SW480 (cell line): ENCODE measurements at regions not wholly inside any gene's neighbourhood (a gene's known extent, or its start where the extent isn't known, plus 50 kb on each side); places are given as distances from the start of the nearest gene placed in this dataset.
"Not testable (repeated sequence)": the region's sequence is repeated elsewhere in the genome, so short reads cannot be mapped to it uniquely, and the experiment has no call there.

Experiments
- DNase-seq: peaks from one replicate; pipeline ENCODE4 v3.0.0-alpha.2; 2016; ENCODE audit warnings: low spot score

DNA sequence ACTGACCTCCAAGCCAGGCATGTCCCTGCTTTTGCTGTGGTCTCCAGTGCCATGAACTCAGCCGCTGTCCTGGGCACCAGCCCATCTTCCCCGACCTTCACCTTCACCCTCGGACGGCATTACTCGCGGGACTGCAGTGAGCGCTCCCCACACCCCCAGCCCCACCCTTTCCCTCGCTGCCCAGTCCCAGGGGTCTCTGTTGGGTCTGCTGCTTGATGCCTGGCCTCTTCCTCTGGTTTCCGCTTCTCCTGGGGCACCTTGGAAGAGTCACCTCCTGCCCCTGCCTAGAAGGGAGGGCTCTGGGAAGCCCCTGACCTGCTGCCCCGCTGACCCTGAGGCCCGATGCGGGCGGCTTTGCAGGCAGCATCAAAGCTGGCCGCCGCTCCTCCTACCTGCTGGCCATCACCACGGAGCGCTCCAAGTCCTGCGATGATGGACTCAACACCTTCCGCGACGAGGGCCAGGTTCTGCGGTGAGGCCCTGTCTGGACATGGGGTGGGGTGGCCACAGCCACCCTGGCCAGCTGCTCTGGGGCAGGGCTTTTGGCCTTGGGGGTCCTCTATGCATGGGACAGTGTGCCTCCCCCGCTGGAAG lies 102.3 kb downstream of the ZNF267 start:
- DNase-seq: not testable (repeated sequence)

GRCh38 chr16:31978463-31978862 lies 104.9 kb downstream of the ZNF267 start:
- not testable (repeated sequence) for DNase-seq

GRCh38 chr16:31981739-31982138 lies 108.1 kb downstream of the ZNF267 start:
- DNase-seq: not testable (repeated sequence)

- not testable (repeated sequence) for DNase-seq
These were observed 109.4 kb downstream of the ZNF267 start for GRCh38 chr16:31982986-31983385.

DNA sequence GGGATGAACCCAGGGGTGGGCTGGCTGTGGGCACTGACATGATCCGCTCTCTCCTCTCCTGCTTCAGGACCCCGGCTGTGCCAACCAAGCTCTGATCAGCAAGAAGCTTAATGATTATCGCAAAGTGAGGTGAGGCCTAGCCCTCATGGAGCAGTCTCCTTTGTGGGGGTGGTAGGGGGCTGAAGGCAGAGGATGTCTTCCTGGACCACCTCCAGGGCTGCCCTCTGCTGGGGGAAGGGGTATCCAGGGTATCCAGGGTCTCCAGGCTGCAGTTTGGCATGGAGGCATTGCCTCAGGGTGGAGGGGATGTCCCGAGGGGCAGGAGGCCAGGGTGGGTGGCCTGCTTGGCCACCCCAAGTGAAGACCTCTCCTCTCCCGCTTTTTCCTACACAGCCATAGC lies 110.1 kb downstream of the ZNF267 start:
- not testable (repeated sequence) for DNase-seq

DNA sequence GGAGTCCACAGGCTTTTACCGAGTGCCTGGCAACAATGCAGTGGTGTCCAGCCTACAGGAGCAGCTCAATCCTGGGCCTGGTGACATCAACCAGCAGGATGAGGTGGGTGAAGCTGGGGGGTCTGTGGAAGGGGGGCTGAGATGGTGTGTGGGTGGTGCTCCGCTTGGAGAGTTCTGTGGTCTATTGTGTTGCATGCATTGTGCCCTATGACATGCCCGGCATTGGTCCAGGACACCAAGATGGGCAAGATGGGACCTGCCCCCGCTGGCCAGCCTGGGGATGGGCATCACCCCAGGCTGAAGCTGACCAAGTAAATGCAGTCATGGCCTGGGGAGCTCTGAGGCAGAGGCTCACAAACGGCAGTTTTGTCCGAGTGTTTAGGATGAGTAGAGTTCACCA lies 113.3 kb downstream of the ZNF267 start:
- DNase-seq: not testable (repeated sequence)

DNA sequence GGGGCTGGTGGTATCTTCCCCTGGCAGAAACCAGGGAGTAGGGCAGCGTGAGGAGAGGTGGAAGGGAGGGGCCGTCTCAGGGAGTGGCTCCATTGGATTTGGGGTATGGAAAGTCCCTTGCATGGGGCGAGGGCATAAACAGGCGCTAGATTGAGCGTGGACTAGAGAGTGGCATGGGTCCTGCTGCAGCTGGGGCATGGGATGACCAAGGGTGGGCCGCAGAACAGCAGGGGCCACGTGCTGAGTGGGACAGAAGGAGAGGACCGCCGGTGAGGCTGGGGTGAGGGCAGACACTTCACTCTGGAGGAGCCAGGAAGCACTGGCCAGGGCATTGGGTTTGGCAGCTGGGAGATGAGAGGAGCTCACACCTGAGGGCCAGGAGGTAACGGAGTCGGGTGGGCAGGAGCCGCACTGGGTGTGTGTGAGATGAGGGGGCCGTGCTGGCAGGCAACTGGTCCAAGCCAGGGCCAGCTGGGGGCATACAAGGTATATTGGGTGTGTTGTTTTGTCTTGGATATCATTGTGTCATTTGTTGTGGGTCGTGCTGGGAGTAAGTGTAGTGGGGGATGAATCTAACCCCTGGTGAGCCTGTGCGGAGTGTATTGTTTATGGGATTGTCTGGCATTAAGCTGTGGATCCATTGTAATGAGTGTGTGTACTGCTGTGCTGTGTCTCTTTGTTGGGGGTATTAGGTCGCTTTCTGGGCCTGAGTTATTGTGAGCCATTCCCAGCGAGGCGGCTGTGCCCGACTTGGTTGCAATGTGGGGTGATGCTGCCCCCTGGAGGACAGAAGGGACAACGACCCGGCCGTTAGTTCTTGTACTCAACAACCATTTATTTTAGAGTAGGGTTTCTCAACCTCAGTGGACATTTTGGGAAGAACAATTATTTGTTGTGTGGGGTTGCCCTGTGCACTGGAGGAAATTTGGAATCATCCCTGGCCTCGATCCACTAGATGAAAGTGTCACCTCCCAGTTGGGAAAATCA lies 115.3 kb downstream of the ZNF267 start:
- not testable (repeated sequence) for DNase-seq

DNA sequence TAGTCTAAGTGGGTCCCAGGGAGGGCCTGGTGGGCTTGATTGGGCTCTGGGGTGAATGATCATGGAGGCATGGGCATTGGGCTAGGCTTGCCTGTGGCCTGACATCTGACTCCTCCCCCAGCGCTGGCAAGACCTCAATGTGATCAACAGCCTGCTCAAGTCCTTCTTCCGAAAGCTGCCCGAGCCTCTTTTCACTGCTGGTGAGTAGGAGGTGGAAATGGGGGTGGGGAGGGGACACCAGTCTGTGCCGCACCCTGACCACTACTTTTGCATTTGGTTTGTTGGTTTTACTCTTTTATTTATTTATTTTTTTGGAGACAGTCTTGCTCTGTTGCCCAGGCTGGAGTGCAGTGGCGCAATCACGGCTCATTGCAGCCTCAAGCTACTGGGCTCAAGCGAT lies 116.7 kb downstream of the ZNF267 start:
- not testable (repeated sequence) for DNase-seq

- DNase-seq: not testable (repeated sequence)
These were observed 117.4 kb downstream of the ZNF267 start for GRCh38 chr16:31990980-31991379.

DNA sequence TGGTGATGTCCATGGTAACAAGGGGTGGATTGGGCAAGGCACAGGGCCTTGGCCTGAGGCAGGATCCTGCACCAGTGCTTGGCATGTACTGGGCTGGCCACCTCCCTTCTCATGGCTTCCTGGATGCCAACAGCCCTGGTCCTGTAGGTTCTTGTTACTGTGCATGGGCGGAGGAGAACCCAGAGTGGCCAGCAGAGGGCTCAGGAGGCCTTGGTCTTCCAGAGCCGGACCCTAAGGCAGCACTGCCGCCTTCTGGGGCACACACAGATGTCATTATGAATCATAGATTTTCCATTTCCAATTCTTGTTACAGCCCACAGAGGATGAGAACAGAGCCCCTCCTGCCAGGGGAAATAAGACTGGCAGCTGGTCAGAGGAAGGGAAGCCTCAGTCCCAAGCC lies 122.7 kb downstream of the ZNF267 start:
- DNase-seq: not testable (repeated sequence)

DNA sequence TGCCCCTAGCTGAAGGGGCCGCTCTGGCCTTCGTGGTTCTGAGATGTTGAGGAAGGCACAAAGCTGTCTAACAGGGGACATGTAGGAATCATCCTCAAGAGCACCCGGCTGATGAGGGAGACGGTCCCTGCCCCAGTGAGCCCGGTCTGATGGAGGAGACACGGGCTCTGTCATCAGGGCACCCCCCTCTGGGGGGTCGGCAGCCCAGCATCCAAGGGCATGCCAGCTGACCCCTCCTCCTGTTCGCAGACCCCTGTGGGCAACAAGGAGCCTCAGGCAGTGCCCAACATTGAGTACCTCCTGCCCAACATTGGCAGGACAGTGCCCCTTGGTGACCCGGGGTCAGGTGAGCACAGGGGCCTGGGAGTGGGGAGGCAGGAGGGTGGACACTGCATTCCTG lies 128.9 kb downstream of the ZNF267 start:
- DNase-seq: not testable (repeated sequence)

DNA sequence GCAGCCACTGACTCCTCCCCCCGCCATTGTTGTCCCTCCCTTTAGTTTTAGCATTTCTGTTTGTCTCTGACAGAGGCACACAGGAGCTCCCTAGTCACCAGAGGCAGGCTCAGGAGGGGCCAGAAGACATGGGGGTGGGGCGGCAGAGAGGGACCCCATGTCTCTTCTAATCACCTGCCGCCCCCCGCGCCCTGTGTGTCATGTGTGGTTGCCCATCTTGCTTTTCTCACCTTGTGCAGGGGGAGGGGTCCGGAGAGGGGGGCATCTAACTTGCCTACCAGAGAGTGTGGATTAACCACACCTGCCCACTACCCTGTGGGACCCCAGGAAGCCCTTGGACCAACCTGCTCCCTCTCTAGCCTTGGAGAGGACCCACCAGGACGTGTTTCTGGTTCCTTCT lies 130.2 kb downstream of the ZNF267 start:
- not testable (repeated sequence) for DNase-seq

DNA sequence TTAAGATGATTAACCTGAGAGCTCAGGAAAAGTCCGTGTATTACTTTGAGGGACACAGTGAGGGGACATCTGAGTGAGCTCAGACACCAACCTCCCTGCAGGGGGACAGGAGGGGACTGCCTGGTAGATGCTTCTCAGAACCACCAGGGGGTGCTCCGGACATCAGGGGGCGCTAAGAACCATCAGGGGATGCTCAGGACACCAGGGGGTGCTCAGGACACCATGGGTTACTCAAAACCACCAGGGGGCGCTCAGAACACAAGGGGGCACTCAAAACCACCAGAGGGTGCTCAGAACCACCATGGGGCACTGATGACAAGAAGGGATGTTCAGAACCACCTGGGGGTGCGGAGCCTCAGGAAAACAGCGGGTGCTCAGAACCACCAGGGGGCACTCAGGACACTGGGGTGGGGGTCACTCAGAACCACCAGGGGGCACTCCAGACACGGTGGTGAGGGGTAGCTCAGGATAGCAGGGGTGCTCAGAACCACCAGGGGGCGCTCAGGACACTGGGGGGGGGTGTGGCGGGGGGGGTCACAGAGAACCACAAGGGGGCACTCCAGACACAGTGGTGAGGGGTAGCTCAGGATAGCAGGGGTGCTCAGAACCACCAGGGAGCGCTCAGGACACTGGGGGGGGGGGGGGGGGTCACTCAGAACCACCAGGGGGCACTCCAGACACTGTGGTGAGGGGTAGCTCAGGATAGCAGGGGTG lies 165.3 kb downstream of the ZNF267 start:
- DNase-seq: not testable (repeated sequence)

- not testable (repeated sequence) for DNase-seq
These were observed 166.3 kb downstream of the ZNF267 start for GRCh38 chr16:32039919-32040318.

DNA sequence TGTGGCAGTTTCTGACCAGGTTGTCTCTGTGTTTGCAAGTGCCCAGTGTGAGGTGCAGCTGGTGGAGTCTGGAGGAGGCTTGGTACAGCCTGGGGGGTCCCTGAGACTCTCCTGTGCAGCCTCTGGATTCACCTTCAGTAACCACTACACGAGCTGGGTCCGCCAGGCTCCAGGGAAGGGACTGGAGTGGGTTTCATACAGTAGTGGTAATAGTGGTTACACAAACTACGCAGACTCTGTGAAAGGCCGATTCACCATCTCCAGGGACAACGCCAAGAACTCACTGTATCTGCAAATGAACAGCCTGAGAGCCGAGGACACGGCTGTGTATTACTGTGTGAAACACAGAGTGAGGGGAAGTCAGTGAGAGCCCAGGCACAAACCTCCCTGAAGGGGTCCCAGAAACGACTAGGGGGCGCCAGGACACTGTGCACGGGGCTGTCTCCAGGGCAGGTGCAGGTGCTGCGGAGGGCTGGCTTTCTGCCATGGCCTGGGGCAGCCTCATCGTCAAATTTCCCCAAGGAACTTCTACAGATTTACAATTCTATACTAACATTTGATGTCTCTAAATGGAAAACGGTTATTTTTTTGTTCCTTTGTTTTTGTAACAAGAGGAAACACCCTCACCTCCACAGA lies 187.0 kb upstream of the TP53TG3D start:
- DNase-seq: peak; percentile 0

DNA sequence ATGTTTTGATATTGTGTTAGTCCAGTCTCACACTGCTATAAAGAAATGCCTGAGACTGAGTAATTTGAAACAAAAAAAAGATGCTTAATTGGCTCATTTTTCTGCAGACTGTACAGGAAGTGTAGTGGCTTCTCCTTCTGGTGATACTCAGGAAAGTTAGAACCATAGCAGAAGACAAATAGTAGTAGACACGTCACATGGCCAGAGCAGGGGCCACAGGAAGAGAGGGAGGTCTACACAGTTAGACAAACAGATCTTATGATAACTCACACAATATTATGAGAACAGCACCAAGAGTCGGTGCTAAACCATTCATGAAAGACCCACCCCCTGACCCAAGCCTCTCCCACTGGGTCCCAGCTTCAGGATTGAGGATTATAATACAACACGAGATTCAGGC lies 181.5 kb upstream of the TP53TG3D start:
- DNase-seq: not testable (repeated sequence)

DNA sequence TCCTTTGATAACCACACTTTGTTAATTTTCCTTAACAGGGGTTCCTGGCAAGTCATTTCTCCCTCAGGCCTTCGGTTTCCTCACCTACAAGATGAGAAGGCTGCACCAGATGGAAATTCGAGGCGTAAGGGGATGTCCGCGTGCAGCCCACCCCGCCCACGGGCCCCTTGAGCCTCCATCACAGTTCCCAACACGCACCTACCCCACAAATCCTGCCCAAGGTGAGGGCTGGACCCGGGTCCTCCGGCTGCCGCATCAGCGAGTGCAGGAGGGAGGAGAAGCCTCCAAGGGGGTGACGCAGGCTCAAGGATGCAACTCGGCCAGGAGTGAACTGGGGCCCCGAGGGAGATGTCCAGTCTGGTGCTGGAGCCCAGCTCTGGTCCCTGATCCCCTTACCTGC lies 169.2 kb upstream of the TP53TG3D start:
- not testable (repeated sequence) for DNase-seq

DNA sequence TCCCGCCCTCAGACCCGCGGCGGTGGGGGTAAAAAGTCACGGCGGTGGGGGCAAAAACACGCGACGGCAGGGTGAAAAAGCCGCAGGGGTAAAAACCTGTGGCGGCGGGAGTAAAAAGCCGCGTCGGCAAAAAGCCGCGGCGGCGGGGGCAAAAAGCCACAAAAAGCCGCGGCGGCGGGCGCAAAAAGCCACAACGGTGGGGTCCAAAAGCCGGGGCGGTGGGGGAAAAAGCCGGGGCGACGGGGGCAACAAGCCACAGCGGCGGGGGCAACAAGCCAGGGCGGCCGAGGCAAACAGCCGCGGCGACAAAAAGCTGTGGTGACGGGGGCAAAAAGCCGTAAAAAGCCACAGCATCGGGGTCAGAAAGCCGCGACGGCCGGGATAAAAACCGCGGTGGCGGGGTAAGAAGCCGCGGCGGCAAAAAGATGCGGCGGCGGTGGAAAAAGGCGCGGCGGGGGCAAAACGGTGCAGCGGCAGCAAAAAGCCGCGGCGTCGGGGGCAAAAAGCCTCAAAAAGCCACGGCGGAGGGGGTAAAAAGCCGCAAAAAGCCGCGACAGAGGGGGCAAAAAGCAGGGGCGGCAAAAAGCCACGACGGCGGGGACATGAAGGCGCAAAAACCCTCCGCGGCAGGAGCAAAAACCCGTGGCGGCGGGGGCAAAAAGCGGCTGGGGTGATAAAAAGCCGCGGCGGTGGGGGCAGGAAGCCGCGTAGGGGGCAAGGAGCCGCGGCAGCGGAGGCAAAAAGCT lies 168.3 kb upstream of the TP53TG3D start:
- DNase-seq: not testable (repeated sequence)

DNA sequence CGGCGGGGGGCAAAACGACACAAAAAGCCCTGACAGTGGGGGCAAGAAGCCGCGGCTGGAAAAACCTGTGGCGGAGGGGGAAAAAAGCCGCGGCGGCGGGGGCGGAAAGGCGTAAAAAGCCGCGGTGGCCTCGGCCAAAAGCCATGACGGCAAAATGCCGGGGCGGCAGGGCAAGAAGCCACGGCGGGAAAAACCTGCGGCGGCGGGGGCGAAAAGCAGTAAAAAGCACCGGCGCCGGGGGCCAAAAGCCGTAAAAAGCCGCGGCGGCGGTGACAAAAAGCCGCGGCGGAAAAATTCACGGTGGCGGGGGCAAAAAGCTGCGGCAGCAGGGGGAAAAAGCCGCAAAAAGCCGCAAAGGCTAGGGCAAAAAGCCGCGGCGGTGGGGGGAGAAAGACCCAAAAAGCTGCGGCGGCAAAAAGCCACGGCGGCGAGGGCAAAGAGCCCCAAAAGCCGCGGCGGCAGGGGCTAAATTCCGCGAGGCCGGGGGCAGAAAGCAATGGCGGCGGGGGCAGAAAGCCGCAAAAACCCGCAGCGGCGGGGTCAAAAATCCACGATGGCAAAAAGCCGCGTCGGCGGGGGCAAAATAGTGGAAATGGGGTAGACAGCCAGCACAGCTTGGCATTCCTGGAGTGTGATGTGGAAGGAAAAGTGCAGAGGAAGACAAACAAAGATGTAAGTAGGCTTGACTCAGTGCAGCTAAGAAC lies 167.5 kb upstream of the TP53TG3D start:
- not testable (repeated sequence) for DNase-seq

- not testable (repeated sequence) for DNase-seq
These were observed 137.5 kb upstream of the TP53TG3D start for GRCh38 chr16:32115562-32115961.

- no peak for DNase-seq
These were observed 137.0 kb upstream of the TP53TG3D start for GRCh38 chr16:32116080-32116479.
